HEK293T (cell line): ENCODE measurements at regions not wholly inside any gene's neighbourhood (a gene's known extent, or its start where the extent isn't known, plus 50 kb on each side); places are given as distances from the start of the nearest gene placed in this dataset.

Source experiments
- ARNT ChIP-seq: fragments of 450-650 bp; IDR thresholded peaks from 2 replicates; pipeline ENCODE4 v1.6.1; 2017; ENCODE audit warnings: mild to moderate bottlenecking
- BHLHE40 ChIP-seq: fragments of 450-650 bp; IDR thresholded peaks from 2 replicates; pipeline ENCODE4 v1.6.1; 2016; ENCODE audit warnings: mild to moderate bottlenecking, moderate library complexity, borderline replicate concordance
- CTBP1 ChIP-seq: fragments of 450-650 bp; IDR thresholded peaks from 2 replicates; pipeline ENCODE4 v1.6.1; 2016; ENCODE audit warnings: borderline replicate concordance
- FOXA1 ChIP-seq: fragments of 450-650 bp; IDR thresholded peaks from 2 replicates; pipeline ENCODE4 v1.6.1; 2016; ENCODE audit warnings: mild to moderate bottlenecking
- FOXK2 ChIP-seq: fragments of 450-650 bp; IDR thresholded peaks from 2 replicates; pipeline ENCODE4 v1.6.1; 2016; ENCODE audit warnings: mild to moderate bottlenecking
- L3MBTL2 ChIP-seq: fragments of 450-650 bp; conservative IDR thresholded peaks from 2 replicates; pipeline ENCODE4 v1.6.1; 2016; ENCODE audit warnings: mild to moderate bottlenecking
- LEF1 ChIP-seq: fragments of 450-650 bp; IDR thresholded peaks from 2 replicates; pipeline ENCODE4 v1.6.1; 2017; ENCODE audit warnings: mild to moderate bottlenecking, borderline replicate concordance
- NFRKB ChIP-seq: fragments of 450-650 bp; IDR thresholded peaks from 2 replicates; pipeline ENCODE4 v1.6.1; 2016; ENCODE audit warnings: mild to moderate bottlenecking, moderate library complexity
- SP1 ChIP-seq: fragments of 450-650 bp; IDR thresholded peaks from 2 replicates; pipeline ENCODE4 v1.6.1; 2017
- SUZ12 ChIP-seq: fragments of 450-650 bp; IDR thresholded peaks from 2 replicates; pipeline ENCODE4 v1.6.1; 2016; ENCODE audit warnings: mild to moderate bottlenecking
- TARDBP ChIP-seq: fragments of 450-650 bp; IDR thresholded peaks from 2 replicates; pipeline ENCODE4 v1.6.1; 2016
- TF ChIP-seq, protein P1 (sequence below): fragments of 450-650 bp; IDR thresholded peaks from 2 replicates; pipeline ENCODE4 v1.6.1; 2016

DNA sequence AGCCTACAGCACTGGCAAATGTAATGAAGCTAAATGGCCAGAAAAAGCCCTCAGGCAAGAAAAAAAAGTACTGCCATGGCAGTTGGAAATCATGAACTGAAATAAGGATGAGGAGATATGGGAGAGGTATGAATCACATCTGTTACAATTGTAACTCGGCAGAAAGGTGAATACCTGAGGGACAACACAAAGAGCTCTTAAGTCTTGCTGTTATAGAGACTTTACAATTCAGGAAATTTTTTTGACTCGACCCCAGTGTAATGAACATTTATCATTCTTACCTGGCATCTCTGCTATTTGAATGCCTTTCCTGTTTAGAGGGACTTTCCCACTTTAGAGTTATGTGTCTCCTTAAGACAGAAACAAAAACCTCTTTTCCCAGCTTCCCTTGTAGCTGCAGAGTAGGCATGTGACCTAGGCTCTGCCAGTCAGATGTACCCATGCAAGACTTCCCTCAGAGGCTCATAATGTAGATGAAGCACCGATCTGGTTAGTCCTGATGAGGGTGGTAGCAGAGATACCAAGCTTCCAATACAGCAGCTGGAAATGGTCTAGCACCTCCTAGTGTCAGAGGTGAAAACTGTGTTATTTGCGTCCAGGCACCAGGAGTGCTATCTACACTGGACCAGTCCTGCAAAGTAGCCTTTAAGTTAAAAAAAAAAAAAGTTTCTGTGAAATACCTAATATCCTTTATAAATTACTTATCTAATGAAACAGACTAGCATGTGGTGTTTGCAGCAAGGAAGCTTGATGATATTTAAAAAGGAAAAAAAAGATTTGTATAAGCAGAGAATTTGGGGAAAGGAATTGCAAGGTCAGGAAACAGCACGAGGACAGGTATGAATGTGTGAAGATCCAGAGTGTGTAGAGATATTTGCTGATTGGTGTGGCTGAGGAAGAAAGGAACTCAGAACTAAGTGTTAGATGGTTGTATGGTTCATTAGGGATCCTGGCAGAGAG is 146.9 kb upstream of the SLC1A3 start:
- no peak for TF ChIP-seq SUZ12
- no peak for TF ChIP-seq SP1
- no peak for TF ChIP-seq TARDBP
- TF ChIP-seq CTBP1, result no peak
- TF ChIP-seq FOXA1, result no peak
- no peak for TF ChIP-seq BHLHE40
- TF ChIP-seq LEF1, result no peak
- TF ChIP-seq FOXK2, result no peak
- TF ChIP-seq L3MBTL2, result no peak
- TF ChIP-seq, protein P1, sequence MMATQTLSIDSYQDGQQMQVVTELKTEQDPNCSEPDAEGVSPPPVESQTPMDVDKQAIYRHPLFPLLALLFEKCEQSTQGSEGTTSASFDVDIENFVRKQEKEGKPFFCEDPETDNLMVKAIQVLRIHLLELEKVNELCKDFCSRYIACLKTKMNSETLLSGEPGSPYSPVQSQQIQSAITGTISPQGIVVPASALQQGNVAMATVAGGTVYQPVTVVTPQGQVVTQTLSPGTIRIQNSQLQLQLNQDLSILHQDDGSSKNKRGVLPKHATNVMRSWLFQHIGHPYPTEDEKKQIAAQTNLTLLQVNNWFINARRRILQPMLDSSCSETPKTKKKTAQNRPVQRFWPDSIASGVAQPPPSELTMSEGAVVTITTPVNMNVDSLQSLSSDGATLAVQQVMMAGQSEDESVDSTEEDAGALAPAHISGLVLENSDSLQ, result no peak
- no peak for TF ChIP-seq ARNT
- TF ChIP-seq NFRKB, result no peak
